HG03521 (cell line): ENCODE measurements at regions not wholly inside any gene's neighbourhood (a gene's known extent, or its start where the extent isn't known, plus 50 kb on each side); places are given as distances from the start of the nearest gene placed in this dataset.
A peak's percentile ranks its signal among the peaks of the same experiment; 100 is the strongest.

Source experiments
- ATAC-seq: cut with Tn5 transposase; IDR thresholded peaks from one replicate; pipeline ENCODE4 v1.9.1; 2021; ENCODE audit warnings: mild to moderate bottlenecking, moderate library complexity; ENCODE audit not compliant: unreplicated experiment

- no peak for ATAC-seq
Measured at GRCh38 chr1:101316799-101317198, 80.0 kb downstream of the S1PR1 start.

DNA sequence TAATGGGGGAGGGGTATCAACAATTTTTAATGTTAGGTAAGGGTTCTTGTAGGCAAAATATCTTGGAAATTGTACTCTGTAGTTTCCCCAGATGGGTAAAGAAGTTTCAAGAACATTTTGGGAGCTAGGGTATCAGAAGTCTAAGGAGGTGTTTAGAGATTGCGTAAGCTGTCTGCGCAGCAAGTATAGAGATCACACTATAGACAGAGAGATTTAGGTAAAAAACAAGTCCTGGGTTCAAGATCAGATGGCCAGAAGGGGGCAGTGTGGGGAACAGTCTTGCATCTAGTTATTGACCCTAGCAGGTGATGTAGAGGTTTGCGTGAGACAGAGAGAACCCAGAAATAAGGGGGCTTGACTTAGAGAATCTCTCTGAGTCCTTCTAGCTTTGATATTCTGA is 80.8 kb downstream of the S1PR1 start:
- ATAC-seq, result no peak

DNA sequence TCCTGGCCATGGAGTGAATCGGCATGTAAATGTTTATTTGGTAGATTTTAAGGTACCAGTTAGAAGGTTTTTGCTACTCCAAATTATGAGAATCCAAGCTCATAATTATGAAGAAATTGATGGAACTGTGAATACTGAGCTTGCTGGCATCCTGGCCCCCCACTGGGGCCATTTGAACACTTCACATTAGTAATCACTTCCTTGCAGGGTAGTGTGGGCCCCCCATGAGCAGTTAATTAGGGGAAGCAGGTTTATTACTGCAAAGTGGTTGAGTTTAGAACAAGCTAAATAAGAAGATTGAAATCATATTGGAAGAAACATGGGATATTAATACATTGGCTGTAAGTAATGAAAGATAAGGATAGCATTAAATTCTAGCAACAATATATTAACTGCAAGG is 86.7 kb downstream of the S1PR1 start:
- no peak for ATAC-seq

- ATAC-seq, result no peak
Measured at GRCh38 chr1:101325144-101325543, 88.3 kb downstream of the S1PR1 start.

- ATAC-seq, result no peak
Measured at GRCh38 chr1:101330427-101331130, 93.8 kb downstream of the S1PR1 start.

GRCh38 chr1:101331794-101332193 is 95.0 kb downstream of the S1PR1 start:
- ATAC-seq, result no peak

DNA sequence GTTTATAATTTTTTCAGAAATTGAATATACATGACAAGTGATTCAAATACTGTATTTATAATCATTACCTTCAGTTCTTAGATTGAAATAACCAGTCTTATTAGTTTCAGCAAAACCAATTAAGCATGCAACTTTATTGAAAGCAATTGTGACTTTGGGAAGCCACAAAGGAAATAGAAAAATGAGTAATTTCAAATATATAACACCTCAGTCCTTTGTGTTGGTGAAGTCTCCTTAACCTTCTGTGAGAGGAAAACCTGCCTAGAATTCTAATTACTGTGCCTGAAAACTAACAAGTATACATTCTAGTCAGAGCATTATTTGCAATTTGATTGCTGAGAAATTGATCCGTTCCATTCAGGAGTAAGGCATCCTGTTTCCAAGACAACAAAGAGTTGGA is 95.8 kb downstream of the S1PR1 start:
- ATAC-seq, result no peak

GRCh38 chr1:101333186-101333585 is 96.4 kb downstream of the S1PR1 start:
- no peak for ATAC-seq

GRCh38 chr1:101337968-101338367 is 101.1 kb downstream of the S1PR1 start:
- ATAC-seq, result no peak

DNA sequence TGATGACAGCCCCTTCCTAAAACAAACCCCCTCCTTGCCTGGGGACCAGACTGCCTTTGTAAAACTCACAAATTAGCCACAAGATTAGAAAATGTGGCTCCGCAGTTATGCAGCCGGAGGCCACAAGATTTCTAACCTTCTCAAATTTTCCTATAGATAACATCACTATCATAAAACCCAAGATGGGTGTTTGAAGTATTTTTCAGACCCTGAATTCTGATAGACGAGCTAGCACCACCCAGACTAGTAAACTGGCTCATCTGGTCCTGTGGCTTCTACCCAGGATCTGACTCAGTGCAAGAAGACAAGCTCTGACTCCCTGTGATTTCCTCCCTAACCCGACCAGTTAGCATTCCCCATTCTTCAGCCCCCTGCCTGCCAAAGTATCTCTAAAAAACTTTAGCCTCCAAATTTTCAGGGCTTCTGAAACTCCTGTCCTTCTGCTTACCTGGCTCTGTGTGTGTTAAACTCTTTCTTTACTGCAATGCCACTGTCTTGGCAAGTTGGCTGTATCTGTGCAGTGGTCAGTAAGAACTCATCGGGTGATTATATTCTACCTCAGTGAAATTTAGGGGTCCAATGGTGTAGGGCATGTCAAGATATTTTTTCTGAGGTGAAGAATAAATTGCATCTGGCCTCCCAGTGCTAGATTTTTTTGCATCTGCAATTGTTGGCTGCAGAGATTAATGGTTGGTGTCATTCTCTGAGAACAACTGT is 102.1 kb downstream of the S1PR1 start:
- no peak for ATAC-seq

GRCh38 chr1:101344745-101345144 is 107.9 kb downstream of the S1PR1 start:
- ATAC-seq, result no peak

- ATAC-seq, result no peak
Measured at GRCh38 chr1:101346419-101346818, 109.6 kb downstream of the S1PR1 start.

GRCh38 chr1:101356013-101356412 is 119.2 kb downstream of the S1PR1 start:
- ATAC-seq, result no peak

DNA sequence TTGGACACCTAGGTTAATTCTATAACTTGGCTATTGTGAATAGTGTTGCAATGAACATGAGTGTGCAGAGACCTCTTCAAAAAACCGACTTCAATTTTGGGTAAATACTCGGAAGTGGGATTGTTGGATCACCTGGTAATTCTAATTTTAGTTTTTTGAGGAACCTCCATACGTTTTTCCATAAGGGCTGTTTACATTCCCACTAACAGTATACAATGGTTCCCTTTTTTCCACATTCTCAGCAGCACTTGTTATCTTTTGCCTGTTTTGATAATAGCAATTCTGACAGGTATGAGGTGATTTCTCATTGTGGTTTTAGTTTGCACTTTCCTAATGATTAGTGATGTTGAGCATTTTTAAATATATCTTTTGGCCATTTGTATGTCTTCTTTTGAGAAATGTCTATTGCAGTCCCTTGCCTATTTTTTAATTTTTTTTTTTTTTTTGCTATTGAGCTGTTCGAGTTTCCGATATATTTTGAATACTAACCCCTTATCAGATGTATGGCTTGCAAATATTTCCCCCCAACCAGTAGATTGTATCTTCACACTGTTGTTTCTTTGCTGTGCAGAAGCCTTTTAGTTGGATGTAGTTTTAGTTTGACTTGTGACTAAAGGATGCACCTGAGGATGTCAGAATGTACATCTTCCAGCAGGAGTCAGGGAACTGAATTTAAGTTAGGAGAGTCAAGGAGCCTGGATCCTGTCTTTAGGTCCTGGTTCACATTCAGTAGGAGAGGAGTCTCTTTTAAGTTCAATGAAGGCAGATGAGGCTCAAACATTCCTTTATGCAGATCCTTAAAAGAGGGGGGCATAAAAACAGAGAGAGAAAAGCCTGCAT is 120.0 kb downstream of the S1PR1 start:
- no peak for ATAC-seq

- peak; percentile 88 for ATAC-seq
Measured at GRCh38 chr1:101357444-101357986, 120.7 kb downstream of the S1PR1 start.

DNA sequence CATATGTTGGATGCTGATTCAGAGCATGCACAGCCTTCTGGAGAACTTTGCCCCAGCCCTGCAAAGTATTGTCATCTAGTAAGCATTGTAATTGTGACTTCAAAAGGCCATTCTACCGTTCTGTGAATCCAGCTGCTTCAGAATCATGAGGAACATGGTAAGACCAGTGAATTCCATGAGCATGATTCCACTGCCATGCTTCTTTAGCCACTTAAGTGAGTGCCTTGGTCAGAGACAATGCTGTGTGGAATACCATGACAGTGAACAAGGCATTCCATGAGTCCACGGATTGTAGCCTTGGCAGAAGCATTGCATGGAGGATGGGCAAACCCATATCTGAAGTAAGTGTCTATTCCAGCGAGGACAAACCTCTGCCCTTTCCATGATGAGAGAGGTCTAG is 123.7 kb downstream of the S1PR1 start:
- ATAC-seq, result no peak

DNA sequence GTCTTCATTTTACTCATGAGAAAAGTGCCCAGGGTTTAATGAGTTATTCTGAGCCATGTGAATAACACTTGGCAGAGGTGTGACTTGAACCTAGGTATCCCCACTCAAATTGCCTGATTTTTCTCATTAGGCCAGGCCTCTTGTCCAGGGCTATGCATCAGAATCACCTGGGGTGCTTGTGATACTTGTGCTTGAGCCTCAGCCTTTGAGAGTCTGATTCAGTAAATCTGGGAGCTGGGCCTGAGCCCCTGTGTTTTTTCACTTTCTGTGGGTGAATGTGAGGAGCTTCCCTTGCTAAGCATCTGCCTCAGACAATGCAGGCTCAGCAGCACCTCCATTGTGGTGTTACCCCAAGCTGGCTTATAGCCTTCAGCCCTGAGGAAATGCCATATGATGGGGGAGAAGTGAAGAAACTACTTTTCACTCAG is 127.1 kb downstream of the S1PR1 start:
- ATAC-seq, result no peak

DNA sequence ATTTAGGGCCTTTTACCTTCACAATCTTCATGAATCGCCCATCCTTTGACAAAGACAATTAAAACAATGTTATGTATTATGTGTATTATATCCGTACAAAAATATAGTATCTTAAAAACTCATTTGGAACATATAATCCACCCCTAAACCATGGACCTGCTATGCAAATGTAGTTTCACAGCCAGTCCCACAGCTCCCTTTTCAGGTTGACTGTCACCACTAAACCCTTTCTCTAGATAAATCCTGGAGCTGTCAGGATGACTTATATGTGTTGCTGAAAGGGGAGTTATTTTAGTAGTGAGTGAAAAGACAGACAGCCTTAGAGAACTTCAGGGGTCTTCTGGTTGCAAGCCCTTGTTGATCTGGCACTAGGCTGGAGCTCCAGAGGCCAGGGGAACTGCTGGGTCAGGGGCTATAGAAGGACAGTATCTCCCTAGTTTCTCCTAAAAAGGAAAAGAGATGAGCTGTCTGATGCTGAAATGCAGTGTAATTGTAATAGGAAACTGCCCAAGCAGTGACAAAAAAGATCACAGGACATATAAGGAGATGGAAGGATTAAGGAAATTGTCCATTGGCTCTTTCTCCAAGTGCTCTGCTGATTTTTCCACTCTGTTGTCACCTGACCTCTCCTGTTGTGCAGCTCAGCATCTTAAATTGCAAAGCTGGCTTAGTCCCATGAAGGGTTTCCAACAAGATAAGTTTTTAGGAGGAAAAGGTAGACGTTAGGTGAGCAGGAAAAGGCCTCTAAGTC is 127.7 kb downstream of the S1PR1 start:
- ATAC-seq, result no peak

DNA sequence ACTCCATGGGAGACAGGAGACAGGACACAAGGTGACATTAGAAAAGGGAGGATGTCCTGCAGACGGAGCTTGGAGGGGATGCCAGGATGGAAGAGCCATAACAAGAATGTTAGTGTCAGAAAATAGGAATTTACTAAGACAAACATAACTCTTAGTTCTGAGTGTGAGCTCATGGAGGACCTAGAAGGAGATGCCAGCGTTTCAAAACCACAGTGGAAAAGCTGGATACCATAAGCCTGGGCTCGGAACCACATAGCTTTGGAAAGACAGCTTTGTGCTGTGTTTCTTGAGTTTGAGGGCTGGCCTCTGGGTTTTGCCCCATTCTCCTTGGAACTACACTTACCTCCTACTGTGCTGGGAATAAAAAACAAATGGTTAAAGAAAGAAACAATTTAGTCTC is 128.4 kb downstream of the S1PR1 start:
- no peak for ATAC-seq

GRCh38 chr1:101365878-101366277 is 129.1 kb downstream of the S1PR1 start:
- no peak for ATAC-seq
